ENCODE measurements at regions not wholly inside any gene's neighbourhood (a gene's known extent, or its start where the extent isn't known, plus 50 kb on each side); places are given as distances from the start of the nearest gene placed in this dataset.

- no peak for TF ChIP-seq CTCF (IDR thresholded peaks at IDR 0.05; ENCODE audit: low read depth, low read length, missing input control)
- TF ChIP-seq YY1 (IDR thresholded peaks at IDR 0.05): no peak
- no peak for TF ChIP-seq EGR1 (IDR thresholded peaks at IDR 0.05; ENCODE audit: low read depth in 2 of 2)
- TF ChIP-seq RAD21 (IDR thresholded peaks at IDR 0.05): no peak
- TF ChIP-seq SP1 (IDR thresholded peaks at IDR 0.05): no peak
- no peak for TF ChIP-seq JUND (IDR thresholded peaks at IDR 0.05)
- TF ChIP-seq REST (IDR thresholded peaks at IDR 0.05): no peak
- TF ChIP-seq TAF1 (conservative IDR thresholded peaks at IDR 0.05): no peak
- no peak for TF ChIP-seq MAX (IDR thresholded peaks at IDR 0.05)
- TF ChIP-seq GABPA (IDR thresholded peaks at IDR 0.05 in 1 of 2, conservative IDR thresholded peaks at IDR 0.05 in 1 of 2): no peak
- TF ChIP-seq ATF3 (IDR thresholded peaks at IDR 0.05): no peak
Observed at GRCh38 chr14:86707071-86707470, 1177.1 kb downstream of the FLRT2 start.
